H1 (cell line): ENCODE measurements at regions not wholly inside any gene's neighbourhood (a gene's known extent, or its start where the extent isn't known, plus 50 kb on each side); places are given as distances from the start of the nearest gene placed in this dataset.

Experiments
- BRCA1 ChIP-seq: IDR thresholded peaks from 2 replicates; pipeline ENCODE4 v1.6.1; 2012; ENCODE audit warnings: low read depth, low read length, improper control_type of control experiment
- MAFK ChIP-seq: IDR thresholded peaks from 2 replicates; pipeline ENCODE4 v1.6.1; 2012; ENCODE audit warnings: low read depth, mild to moderate bottlenecking, improper control_type of control experiment, low read length
- POU5F1 ChIP-seq: IDR thresholded peaks from 2 replicates; pipeline ENCODE4 v1.6.1; 2011; ENCODE audit warnings: low read depth, mild to moderate bottlenecking, low read length, moderate library complexity
- YY1 ChIP-seq: IDR thresholded peaks from 2 replicates; pipeline ENCODE4 v1.6.1; 2011; ENCODE audit warnings: low read depth, mild to moderate bottlenecking, low read length

DNA sequence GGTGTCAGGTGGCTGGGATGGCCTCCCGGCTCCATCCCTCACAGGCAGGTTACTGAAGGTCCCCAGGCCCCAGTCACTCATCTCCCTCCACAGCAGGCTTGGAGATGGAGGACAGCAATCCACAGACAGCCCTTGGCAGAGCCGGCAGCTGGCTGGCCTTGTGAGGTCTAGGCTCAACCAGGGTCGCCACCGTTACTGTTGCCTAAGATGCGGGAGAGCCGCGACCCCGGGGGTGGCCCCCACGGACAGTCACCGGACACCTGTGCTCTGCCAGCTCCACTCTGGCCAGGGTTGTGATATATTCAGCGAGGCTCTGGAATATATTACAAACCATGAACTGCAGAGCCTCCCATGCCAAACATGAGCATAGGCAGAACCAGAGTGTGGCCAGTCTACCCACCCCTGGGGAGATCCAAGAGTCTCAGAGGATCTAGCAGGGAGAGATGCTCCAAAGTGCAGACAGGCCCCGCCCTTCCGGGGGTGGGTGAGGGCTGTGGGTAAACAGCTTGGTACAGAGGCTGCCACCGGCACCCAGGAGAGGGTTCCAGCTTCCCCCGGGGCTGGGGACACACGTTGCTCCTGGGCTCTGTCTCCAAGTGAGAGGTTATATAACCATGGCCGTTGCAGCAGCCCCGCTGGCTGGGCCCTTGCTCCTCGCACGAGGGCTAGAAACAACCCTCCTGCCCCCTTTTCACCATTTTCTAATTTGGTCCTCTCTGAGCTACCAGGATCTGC is 55.9 kb upstream of the DIO3 start (continued):
- TF ChIP-seq YY1 (no peak), MAFK (no peak), BRCA1 (no peak), POU5F1 (no peak)
